SK-N-SH treated with all-trans-retinoic acid at 6 μM for 48 hours (cell line): ENCODE measurements at regions not wholly inside any gene's neighbourhood (a gene's known extent, or its start where the extent isn't known, plus 50 kb on each side); places are given as distances from the start of the nearest gene placed in this dataset.

ENCODE experiments used
- CSDC2 ChIP-seq: fragments of 250-450 bp; sonication (Bioruptor Pico); IDR thresholded peaks from 2 replicates; pipeline ENCODE4 v1.5.0; 2020; ENCODE audit warnings: mild to moderate bottlenecking, moderate library complexity
- GLIS3 ChIP-seq: fragments of 250-450 bp; sonication (Bioruptor Pico); IDR thresholded peaks from 2 replicates; pipeline ENCODE4 v1.5.0; 2020; ENCODE audit warnings: mild to moderate bottlenecking, moderate library complexity
- OSR1 ChIP-seq: fragments of 250-450 bp; sonication (Bioruptor Pico); IDR thresholded peaks from 2 replicates; pipeline ENCODE4 v1.8.0; 2022; ENCODE audit warnings: moderate library complexity, mild to moderate bottlenecking, inconsistent platforms
- TCF4 ChIP-seq: fragments of 250-450 bp; sonication (Bioruptor Pico); IDR thresholded peaks from 2 replicates; pipeline ENCODE4 v1.8.0; 2021; ENCODE audit warnings: mild to moderate bottlenecking, moderate library complexity, borderline replicate concordance
- ZFP3 ChIP-seq: fragments of 250-450 bp; sonication (Bioruptor Pico); IDR thresholded peaks from 2 replicates; pipeline ENCODE4 v1.5.0; 2020; ENCODE audit warnings: mild to moderate bottlenecking, moderate library complexity
- ZFP30 ChIP-seq: fragments of 450-650 bp; formaldehyde crosslinking; IDR thresholded peaks from 2 replicates; pipeline ENCODE4 v1.5.0; 2022; ENCODE audit warnings: mild to moderate bottlenecking, moderate library complexity

GRCh38 chr3:33962396-33962795, 164.0 kb downstream of the PDCD6IP start:
- TF ChIP-seq OSR1 (no peak), GLIS3 (CRISPR knock-in tag) (no peak), ZFP30 (CRISPR knock-in tag) (no peak), CSDC2 (CRISPR knock-in tag) (no peak), TCF4 (CRISPR knock-in tag) (no peak), ZFP3 (CRISPR knock-in tag) (no peak)
